ENCODE measurements at regions not wholly inside any gene's neighbourhood (a gene's known extent, or its start where the extent isn't known, plus 50 kb on each side); places are given as distances from the start of the nearest gene placed in this dataset.

DNA sequence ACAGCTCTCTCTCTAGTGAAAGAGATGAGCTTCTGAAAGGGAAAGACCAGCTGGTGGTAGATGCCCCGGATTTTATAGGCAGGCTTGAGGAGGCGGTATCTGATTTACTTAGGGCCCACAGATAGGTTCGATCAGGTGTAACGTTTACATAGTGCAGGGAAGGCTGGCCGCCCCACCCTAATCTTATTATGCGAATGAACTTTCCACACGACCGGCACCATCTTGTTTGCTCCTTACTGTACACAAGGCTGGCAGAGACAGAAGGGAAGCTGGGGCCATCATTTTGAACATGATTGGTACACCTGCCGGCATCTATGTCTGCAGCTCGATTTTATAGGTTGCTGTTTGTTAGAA is 212.0 kb upstream of the JARID2 start:
- TF ChIP-seq CTCF (IDR thresholded peaks at IDR 0.05) (no peak), REST (IDR thresholded peaks at IDR 0.05; ENCODE audit: insufficient read depth in 1 of 2, low read depth in 2 of 2, low read length in 1 of 2) (no peak)
